Right lobe of liver (tissue), 6 donors: ENCODE measurements at regions not wholly inside any gene's neighbourhood (a gene's known extent, or its start where the extent isn't known, plus 50 kb on each side); places are given as distances from the start of the nearest gene placed in this dataset.

Source experiments
- ATAC-seq, 4 donors: fragments of 200-7000 bp; cut with Tn5 transposase; one replicate each; pipeline ENCODE4 v1.9.1; 2020; ENCODE audit warnings: mild to moderate bottlenecking in 4 of 4, moderate library complexity in 4 of 4
- DNase-seq, 3 donors: peaks; one replicate each; pipeline ENCODE4 v3.0.0-alpha.2; 2020
- H3K27ac ChIP-seq, 3 donors: fragments of 200-600 bp; one replicate each; pipeline ENCODE4 v1.8.0; 2022
- H3K27me3 ChIP-seq, 2 donors: fragments of 200-600 bp; one replicate each; pipeline ENCODE4 v1.8.0; 2022
- H3K36me3 ChIP-seq, 4 donors: fragments of 200-600 bp; sonication (generic) in 1 of 4; one replicate each; pipeline versions ENCODE4 v1.5.1 to v1.8.0; 2017 to 2022; ENCODE audit warnings: control low read depth in 1 of 4
- H3K4me1 ChIP-seq, 4 donors: fragments of 200-600 bp; sonication (generic) in 1 of 4; one replicate each; pipeline versions ENCODE4 v1.5.1 to v1.8.0; 2017 to 2022; ENCODE audit warnings: control low read depth in 1 of 4
- H3K4me3 ChIP-seq, 3 donors: fragments of 200-600 bp; one replicate each; pipeline ENCODE4 v1.8.0; 2022
- H3K9me3 ChIP-seq, 4 donors: fragments of 200-600 bp; sonication (generic) in 1 of 4; one replicate each; pipeline versions ENCODE4 v1.5.1 to v1.8.0; 2017 to 2022; ENCODE audit warnings: control low read depth in 1 of 4
- POLR2A ChIP-seq: fragments of 450-650 bp; IDR thresholded peaks from one replicate; pipeline ENCODE4 v1.6.1; 2017; ENCODE audit warnings: antibody characterized with exemption, mild to moderate bottlenecking
- WGBS: methylation state at CpG from one replicate; pipeline ENCODE4 v1.1.6; 2018; ENCODE audit warnings: low coverage, low lambda C conversion rate; ENCODE audit not compliant: insufficient coverage; ENCODE audit errors: missing lambda C conversion rate; 5-methylcytosine and 5-hydroxymethylcytosine counted together
- intact Hi-C, 2 donors: fragments of 100-400 bp; cut with DNase I; formaldehyde crosslinking; loops; one replicate each; pipeline versions ENCODE4 v1.11.2 to v1.14.1; 2022
- TF ChIP-seq, protein P1 (sequence below), 4 donors: fragments of 200-600 bp in 3 of 4; fragments of 450-650 bp in 1 of 4; IDR thresholded peaks; one replicate each; pipeline versions ENCODE4 v1.5.1 to v1.8.0; 2016 to 2022; ENCODE audit warnings: antibody characterized with exemption in 4 of 4, mild to moderate bottlenecking in 2 of 4
- donor health status: DM: no; HTN: yes; CAD: no.
- donor health status: DM: no; HTN: no; CAD: no.
- donor health status: DM: no; HTN: no; CAD: no.
- donor health status: DM: no; HTN: yes; CAD: no.
- donor health status: DM: no; HTN: yes; CAD: no.

DNA sequence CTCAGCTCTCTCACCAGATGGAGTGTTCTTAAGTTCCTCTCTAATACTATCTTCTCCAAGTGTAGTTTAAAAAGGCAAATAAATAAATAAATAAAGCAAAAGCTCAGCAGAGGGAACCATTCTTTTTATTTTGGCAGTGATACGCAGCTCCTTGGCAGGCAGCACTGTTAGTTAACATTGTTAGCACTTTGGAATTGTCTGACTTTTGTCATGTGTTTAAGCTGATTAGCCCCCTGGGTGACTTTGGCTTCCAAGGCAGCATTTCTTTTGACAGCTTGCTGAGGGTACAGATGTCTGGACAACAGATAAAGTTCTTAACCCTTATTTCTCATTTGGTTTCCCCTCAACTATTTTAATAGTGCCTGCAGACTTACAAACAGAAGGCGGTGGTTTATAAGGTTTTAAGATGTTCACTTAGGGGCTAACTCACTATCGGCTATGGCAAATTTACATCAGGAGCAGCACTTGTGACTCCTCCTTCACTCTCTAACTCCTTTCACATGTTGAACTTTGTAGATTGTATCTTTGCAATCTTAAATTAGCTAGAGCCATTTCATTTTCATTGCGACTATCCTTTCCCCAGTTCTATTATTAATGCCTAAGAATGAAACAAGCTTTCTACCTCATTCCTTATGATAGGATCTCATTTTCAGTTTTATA lies 213.4 kb downstream of the ZBBX start:
- no peak overlapping the region for H3K27ac ChIP-seq
- peaks cover 0 to 14% (median 5%) of the 10 kb centered on the region in 4 donors for H3K4me1 ChIP-seq
- DNase-seq (no peak), ATAC-seq (peak in 3 of 4 donors; percentile 54 to 69 (median 55))
- WGBS: 55% methylated on average over 4 of the region's 4 CpGs
- TF ChIP-seq POLR2A: no peak
- TF ChIP-seq, protein P1, sequence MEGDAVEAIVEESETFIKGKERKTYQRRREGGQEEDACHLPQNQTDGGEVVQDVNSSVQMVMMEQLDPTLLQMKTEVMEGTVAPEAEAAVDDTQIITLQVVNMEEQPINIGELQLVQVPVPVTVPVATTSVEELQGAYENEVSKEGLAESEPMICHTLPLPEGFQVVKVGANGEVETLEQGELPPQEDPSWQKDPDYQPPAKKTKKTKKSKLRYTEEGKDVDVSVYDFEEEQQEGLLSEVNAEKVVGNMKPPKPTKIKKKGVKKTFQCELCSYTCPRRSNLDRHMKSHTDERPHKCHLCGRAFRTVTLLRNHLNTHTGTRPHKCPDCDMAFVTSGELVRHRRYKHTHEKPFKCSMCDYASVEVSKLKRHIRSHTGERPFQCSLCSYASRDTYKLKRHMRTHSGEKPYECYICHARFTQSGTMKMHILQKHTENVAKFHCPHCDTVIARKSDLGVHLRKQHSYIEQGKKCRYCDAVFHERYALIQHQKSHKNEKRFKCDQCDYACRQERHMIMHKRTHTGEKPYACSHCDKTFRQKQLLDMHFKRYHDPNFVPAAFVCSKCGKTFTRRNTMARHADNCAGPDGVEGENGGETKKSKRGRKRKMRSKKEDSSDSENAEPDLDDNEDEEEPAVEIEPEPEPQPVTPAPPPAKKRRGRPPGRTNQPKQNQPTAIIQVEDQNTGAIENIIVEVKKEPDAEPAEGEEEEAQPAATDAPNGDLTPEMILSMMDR (IDR thresholded peaks at IDR 0.05): no peak
- H3K4me3 ChIP-seq: no peak overlapping the region
- no peaks in the 10 kb centered on the region for H3K27me3 ChIP-seq
- no peaks in the 10 kb centered on the region for H3K36me3 ChIP-seq
- intact Hi-C loops: no loop called here
- H3K9me3 ChIP-seq: no peaks in the 10 kb centered on the region

DNA sequence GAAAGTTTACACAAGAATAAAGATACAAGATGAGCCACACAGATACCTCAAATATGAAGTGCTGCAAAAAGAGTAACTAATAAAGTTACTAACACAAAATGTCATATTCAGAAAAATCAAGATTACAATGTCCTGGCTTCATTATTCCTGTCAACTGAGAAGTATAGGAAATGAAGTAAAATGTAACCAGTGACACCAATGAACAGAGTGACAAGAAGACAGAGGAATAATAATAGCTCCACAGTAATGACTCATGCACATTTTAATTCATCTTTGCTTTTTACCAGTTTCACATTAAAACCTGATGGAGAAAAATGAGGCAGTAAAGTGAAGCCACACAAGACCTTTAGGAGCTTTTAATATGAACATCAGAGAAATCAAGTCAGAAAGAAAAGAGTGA lies 214.1 kb downstream of the ZBBX start:
- TF ChIP-seq, protein P1 (IDR thresholded peaks at IDR 0.05): no peak
- no peak for TF ChIP-seq POLR2A
- H3K27me3 ChIP-seq: no peaks in the 10 kb centered on the region
- no peaks in the 10 kb centered on the region for H3K36me3 ChIP-seq
- H3K27ac ChIP-seq: no peak overlapping the region
- DNase-seq (no peak), ATAC-seq (no peak)
- peaks cover 0 to 14% (median 5%) of the 10 kb centered on the region in 4 donors for H3K4me1 ChIP-seq
- intact Hi-C loops: no loop called here
- no peaks in the 10 kb centered on the region for H3K9me3 ChIP-seq
- H3K4me3 ChIP-seq: no peak overlapping the region

DNA sequence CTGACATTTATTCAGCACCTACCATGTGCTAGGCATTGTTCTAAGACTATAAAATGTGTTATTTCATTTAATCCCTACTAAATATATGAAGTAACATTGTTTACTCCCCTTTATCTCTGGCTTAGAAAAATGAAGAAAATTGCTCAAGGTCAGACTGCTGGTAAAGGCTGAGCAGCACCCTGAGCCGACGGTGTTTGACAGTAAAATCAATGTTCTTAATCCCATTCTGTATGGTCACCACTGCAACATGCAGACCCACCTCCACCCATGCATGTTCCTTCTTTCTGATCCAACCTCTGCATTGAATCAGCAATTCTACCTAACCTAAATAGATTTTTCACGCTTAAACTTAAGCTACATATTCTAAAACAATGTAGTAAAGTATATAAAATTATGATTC lies 216.5 kb downstream of the ZBBX start:
- 44% methylated on average over 3 of the region's 3 CpGs for WGBS
- DNase-seq (no peak), ATAC-seq (no peak)
- Histone ChIP-seq H3K36me3 (no peaks in the 10 kb centered on the region), H3K9me3 (no peaks in the 10 kb centered on the region), H3K4me1 (peaks cover 0 to 14% (median 5%) of the 10 kb centered on the region in 4 donors), H3K27me3 (no peaks in the 10 kb centered on the region), H3K27ac (no peak overlapping the region), H3K4me3 (no peak overlapping the region)
- intact Hi-C loops: no loop called here
- TF ChIP-seq, protein P1 (IDR thresholded peaks at IDR 0.05): no peak
- TF ChIP-seq POLR2A: no peak

DNA sequence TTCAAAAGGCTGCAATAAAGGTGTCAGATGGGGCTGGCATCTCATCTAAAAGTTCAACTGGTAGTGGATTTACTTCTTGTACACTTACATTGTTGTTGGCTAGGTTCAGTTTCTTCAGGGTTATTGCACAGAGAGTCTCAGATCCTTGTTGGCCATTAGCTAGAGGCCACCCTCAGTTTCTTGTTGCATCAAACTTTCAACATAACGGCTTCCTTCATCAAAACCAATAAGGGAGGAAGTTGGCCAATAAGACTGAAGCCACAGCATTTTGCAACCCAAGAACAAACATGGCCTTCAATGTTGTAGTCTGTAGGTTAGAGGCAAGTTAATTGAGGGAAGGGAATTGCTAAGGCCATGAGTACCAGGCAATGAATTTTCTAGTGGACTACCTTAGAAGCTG lies 218.0 kb downstream of the ZBBX start:
- intact Hi-C loops: no loop called here
- ATAC-seq: no peak
- no peaks in the 10 kb centered on the region for H3K9me3 ChIP-seq

More for the DNA sequence above, 218.0 kb downstream of the ZBBX start:
- no peak overlapping the region for H3K4me3 ChIP-seq
- H3K27ac ChIP-seq: no peak overlapping the region
- no peak for DNase-seq
- no peaks in the 10 kb centered on the region for H3K36me3 ChIP-seq
- 40% methylated on average over 1 of the region's 1 CpG for WGBS
- H3K4me1 ChIP-seq: peaks cover 0 to 14% (median 5%) of the 10 kb centered on the region in 4 donors
- TF ChIP-seq, protein P1 (IDR thresholded peaks at IDR 0.05): no peak
- TF ChIP-seq POLR2A: no peak
- H3K27me3 ChIP-seq: no peaks in the 10 kb centered on the region
